ENCODE measurements at regions not wholly inside any gene's neighbourhood (a gene's known extent, or its start where the extent isn't known, plus 50 kb on each side); places are given as distances from the start of the nearest gene placed in this dataset.
"Not testable (repeated sequence)": the region's sequence is repeated elsewhere in the genome, so short reads cannot be mapped to it uniquely, and the experiment has no call there.

- no peak for DNase-seq
Observed at GRCh38 chr1:96384611-96385010, 337.0 kb upstream of the PTBP2 start.

GRCh38 chr1:96387785-96388184 is 333.8 kb upstream of the PTBP2 start:
- no peak for DNase-seq

DNA sequence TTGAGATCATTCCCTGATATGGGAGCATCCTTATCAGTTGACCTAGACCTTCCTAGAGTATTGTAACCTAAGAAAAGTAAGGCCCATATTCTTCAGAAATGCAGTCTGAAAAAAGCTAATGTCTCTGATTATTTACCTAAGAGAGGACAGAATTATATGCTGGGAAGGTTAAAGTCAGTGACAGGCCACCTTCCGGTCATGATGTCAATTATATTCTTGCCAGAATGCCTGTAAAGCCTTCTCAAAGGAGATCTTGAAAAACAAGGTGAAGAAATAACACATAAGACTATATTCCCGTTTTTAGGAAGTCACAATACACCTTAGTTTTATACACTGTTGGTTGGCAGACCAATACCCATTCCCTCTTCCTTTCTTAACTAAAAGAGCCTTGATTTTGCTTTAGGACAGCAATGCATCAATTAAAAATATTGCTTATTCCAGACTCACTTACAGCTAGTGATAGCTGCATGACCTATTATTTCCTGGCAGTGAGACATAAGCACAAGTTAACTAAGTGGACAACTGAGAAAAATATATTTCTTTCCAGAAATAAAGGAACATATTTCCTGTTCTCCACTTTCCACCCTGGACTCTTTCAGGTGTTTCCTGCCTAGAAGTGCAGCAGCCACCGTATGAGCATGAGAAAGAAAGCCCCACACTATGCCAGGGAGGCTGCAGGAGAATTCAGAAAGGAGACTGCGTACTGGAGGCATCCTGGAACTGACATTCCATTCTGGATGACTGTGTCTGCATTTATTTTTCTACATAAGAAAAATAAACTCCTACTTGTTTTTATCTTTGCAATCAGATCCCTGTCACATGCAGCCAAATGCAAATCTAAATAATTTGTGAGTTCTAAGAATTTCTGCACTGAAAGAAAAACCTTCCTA is 332.9 kb upstream of the PTBP2 start:
- no peak for DNase-seq

DNA sequence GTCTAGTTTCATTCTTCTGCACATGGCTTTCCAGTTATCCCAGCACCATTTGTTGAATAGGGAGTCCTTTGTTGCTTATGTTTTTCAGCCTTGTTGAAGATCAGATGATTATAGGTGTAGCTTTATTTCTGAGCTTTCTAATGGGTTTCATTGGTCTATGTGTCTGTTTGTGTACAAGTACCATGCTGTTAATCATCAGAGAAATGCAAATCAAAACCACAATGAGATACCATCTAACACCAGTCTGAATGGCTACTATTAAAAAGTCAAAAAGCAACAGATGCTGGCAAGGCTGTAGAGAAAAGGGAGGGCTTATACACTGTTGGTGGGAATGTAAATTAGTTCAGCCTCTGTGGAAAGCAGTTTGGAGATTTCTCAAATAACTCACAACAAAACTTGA is 321.5 kb upstream of the PTBP2 start:
- DNase-seq, result no peak

DNA sequence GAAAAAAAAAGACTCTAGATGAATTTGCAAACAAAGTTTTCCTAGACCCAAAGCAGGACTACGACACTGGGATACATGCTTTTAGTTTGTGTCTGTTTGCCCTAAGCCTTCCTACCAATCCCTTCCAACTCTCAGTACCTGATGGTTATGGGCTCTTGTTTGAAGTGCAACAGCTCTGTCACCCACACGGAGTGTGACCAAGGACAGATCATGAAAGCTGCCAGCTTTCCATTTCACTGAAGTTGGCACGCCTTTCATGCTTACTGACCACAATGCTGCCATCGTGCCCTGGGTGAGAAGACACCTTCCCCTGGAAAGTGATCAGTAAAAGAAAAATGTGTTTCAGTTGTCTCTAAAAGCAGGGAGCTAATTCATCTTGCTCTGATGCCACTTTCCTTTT is 312.5 kb upstream of the PTBP2 start:
- DNase-seq, result no peak

DNA sequence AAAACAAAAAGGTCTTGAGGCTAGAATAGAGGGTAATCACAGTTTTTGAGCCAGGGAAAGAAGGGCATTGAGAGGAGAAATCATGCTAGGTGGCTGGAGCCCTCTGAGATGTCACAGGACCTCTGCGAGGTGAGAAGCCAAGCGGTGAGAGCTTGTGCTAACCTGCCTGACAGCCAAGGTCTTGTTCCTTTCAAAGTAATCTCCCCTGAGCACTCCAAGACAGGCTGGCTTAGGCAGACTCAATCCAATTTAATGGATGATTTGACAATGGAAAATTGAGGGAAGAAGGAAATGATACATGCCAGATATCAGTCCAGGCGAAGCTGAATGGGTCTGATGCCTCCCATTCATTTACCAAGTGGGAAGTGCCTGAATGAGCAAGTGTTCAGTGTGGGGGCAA is 311.9 kb upstream of the PTBP2 start:
- no peak for DNase-seq

DNA sequence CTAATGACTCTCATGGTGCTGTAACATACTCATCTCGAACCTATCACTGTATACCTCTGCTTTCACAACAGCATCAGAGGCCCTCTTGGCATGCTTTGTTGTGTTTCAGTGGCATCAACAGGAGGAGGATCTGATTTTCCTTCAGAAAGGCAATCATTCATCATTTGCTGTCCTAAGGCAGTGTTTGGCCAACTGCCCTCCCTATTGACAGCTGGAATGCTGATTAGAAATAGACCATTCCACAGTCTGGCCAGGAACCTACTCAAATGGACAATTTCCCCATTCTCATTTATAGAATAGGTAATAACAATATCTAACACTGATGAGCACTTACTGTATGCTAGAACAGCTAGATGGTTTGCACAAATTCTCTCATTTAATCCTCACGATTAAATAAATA is 310.6 kb upstream of the PTBP2 start:
- DNase-seq, result no peak

GRCh38 chr1:96414598-96414997 is 307.0 kb upstream of the PTBP2 start:
- no peak for DNase-seq

- DNase-seq, result no peak
Observed at GRCh38 chr1:96416111-96416595, 305.4 kb upstream of the PTBP2 start.

DNA sequence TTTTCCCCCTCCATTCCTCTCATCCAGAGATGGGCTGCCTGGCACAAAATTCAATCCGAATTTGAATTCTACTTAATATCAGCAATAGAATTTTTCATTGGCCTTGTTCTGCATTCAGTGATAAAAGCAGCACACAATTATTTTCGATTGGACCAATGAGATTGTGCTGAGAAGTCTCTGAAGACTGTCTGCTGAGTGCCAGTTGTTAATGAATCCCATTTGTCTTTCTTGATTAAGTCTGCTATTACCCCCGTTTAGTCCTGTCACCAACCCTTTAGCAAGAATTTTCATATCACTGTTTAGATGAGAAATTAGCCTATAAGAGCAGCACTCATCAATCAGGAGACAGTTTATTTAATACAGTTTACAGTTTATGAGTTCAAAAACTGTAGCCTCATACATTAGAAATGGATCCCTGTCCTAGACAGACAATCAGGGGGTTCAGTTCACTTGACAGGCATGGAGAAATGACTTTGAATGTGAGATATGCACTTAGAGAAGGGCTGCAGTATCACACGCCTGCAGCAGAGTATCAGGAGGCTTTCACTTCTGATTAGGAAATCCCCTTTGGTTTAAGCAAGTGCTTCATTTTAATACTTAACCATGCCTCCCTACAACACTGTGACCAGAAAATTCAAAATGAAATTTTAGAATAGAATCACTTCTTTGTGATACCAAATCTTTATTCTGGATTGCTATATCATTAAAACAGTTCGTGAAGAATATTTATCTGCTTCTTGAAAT is 304.7 kb upstream of the PTBP2 start:
- no peak for DNase-seq

DNA sequence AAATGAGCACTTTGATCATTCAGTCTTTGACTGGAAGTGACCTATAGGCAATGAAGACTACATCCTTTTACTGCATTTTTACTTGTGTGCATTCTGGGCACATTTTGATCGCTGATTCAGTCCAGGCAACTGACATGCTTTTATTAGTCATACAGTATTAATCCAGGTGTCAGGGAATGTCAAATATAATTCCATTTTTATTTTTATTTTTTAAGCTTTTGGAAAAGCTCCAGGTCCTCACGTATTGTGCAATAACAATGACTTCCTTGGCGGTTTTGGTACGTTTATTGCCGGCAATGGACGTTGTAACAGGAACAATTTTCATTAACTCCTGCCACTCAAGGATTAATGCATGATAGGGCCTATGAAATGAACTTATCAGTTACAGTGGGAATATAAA is 302.6 kb upstream of the PTBP2 start:
- no peak for DNase-seq

- no peak for DNase-seq
Observed at GRCh38 chr1:96424877-96425276, 296.7 kb upstream of the PTBP2 start.

DNA sequence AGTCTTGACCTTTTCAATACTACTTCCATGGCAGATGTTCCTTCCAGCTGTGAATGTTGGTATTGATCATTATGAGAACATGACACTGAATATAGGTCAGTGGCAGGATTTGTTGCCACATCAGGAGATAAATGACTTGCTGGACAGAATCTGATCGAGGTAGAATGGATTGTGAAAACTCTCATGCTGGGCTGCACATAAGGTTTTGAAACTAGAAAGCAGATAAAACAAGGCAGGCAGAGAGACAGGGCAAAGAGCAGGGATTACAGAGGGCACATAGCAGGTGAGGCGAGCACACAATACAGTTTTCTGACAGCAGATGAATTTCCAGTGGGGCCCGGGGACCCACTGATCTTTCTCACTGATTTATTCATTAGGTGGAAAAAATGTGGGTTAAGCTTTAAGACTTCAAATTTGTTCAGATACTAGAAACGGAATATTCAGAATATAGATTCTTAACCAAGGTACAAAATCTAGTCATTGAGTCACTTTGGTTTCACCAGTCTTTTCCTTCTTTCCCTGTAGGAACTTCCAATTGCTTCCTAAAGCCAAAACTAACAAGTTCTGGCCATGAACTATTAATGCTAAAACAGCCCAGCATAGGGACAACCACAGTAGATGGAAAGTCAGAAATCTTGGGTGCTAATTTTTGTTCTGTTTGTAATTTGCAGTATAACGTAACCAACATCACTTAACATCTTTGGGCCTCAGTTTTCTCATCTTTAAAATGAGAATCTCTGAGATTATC is 296.0 kb upstream of the PTBP2 start:
- no peak for DNase-seq

DNA sequence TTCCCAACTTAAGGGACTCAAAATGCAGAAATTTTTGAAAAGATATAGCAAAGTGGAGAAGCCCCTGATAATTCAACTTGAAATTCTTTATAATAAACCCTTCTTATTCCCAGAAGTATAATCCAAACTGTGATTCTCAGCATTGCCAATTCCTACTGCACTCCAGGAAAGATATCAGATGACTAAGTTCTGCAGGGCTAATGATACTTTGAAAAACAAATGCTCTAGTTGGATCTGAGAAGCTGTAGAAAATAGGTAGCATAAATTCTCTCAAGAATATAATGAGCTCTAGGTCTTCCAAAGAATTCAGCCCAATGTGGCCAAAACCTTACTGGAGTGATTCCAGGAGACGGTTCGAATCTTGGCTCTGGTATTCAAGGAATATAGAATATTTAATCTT is 294.0 kb upstream of the PTBP2 start:
- no peak for DNase-seq

DNA sequence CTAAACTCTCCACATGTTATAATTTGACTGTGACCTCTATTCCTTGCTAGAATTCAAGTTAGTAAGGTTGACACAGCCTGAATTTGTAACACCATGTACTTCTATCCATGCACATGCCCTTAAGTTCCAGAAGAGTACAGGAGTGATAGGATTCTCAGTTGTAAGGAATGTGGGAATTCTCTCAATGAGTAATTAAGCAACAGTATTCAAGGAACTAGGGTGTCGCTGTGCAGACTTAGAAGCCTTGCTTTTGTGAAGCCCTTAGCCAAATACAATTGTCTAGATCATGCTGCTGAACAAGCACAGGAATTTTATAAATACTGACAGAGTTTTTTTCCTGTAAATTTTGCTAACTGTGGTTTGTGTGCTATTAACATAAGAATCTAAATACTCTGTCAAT is 276.3 kb upstream of the PTBP2 start:
- DNase-seq, result no peak

DNA sequence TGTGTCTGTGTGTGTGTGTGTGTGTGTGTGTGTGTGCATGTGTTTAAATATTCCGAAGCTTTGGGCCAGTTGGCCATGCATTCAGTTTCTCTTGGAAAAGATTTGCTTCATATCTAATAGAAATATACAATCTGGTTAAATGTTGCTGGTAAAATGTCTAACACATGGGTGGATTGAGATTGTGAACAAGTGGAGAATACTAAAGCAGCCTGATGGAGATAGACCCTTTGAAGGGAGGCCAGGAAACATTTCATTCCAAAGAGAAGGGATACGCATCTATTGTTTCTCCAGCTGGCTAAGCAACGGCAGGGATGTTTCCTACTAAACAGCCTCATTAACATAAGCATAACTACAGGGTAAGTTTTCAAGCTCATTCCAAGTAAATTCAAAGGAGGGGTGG is 257.5 kb upstream of the PTBP2 start:
- no peak for DNase-seq

- no peak for DNase-seq
Observed at GRCh38 chr1:96464522-96464921, 257.1 kb upstream of the PTBP2 start.

GRCh38 chr1:96464991-96465390 is 256.6 kb upstream of the PTBP2 start:
- no peak for DNase-seq

- DNase-seq, result no peak
Observed at GRCh38 chr1:96465441-96465840, 256.1 kb upstream of the PTBP2 start.

DNA sequence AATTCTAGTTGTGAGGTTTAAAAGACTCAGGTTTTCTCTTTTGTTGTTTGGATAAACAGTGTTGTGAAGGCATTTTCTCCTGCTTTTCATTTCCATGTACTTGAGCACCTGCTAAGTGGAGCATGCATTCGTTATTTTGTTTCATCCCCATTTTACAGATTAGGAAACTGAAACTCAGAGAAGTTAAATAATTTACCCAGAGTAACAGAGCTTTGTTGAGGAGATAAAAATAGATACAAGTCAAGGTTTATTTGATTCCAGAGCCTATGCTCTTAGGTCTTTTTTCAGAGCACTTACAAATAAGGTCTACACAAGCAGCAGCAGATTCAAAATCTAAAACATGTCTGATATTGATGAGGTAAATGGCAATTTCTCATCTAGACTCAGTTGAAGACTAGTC is 254.7 kb upstream of the PTBP2 start:
- DNase-seq, result no peak

DNA sequence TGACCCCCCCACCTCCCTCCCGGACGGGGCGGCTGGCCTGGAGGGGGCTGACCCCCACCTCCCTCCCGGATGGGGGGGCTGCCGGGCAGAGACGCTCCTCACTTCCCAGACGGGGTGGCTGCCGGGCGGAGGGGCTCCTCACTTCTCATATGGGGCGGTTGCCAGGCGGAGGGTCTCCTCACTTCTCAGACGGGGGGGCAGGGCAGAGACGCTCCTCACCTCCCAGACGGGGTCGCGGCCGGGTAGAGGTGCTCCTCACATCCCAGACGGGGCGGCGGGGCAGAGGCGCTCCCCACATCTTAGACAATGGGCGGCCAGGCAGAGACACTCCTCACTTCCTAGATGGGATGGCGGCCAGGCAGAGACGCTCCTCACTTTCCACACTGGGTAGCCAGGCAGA is 251.9 kb upstream of the PTBP2 start:
- not testable (repeated sequence) for DNase-seq

- no peak for DNase-seq
Observed at GRCh38 chr1:96472471-96472870, 249.1 kb upstream of the PTBP2 start.

DNA sequence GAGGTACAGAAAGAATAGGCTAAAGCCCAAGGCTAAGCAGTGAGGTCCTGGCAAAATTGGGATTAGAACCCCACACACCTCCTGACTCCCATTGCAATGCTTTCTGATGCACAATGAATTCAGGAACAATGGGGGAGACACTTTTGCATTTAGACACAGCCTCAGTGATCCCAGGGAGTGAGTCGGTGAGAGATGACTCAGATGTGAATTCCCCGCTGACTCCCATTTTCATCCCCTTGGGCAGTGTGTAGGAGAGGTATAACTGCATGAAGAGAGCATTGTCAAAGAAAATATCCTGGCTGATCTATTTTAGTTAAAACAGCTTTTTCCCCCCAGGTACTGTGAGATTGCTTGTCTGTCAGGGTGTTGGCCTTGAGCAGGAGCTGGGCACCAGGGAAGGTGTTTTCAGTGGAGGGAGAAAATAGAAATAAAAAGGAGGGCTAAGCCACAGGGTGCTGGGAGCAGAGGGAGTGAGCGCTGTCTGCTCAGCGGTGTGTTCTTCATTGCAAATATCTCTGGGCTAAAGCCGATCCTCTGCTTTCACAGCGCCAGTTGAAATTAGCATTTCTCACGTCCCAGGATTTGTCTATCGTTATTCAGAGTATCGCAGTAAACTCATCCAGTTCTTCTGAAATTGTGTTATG is 247.7 kb upstream of the PTBP2 start:
- no peak for DNase-seq
